Trophoblast cell (in vitro differentiated cells and primary cell): ENCODE measurements at regions not wholly inside any gene's neighbourhood (a gene's known extent, or its start where the extent isn't known, plus 50 kb on each side); places are given as distances from the start of the nearest gene placed in this dataset.
"Not testable (repeated sequence)": the region's sequence is repeated elsewhere in the genome, so short reads cannot be mapped to it uniquely, and the experiment has no call there.

Experiments used
- DNase-seq, 2 donors: peaks; one replicate each; pipeline ENCODE4 v3.0.0-alpha.2; 2016
- H2AFZ ChIP-seq: 2 replicates; pipeline ENCODE4 v1.6.1; 2013; ENCODE audit warnings: low read length, moderate library complexity, mild to moderate bottlenecking; ENCODE audit not compliant: insufficient read depth, poor library complexity
- H2AK5ac ChIP-seq: 2 replicates; pipeline ENCODE4 v1.6.1; 2013; ENCODE audit warnings: mild to moderate bottlenecking, low read length
- H2BK120ac ChIP-seq: 2 replicates; pipeline ENCODE4 v1.6.1; 2013; ENCODE audit warnings: low read length, mild to moderate bottlenecking, moderate library complexity; ENCODE audit not compliant: insufficient read depth, poor library complexity
- H2BK12ac ChIP-seq: 2 replicates; pipeline ENCODE4 v1.6.1; 2013; ENCODE audit warnings: mild to moderate bottlenecking, low read length, moderate library complexity
- H2BK5ac ChIP-seq: 2 replicates; pipeline ENCODE4 v1.6.1; 2013; ENCODE audit warnings: low read length, low read depth, moderate library complexity, mild to moderate bottlenecking; ENCODE audit not compliant: poor library complexity
- H3K14ac ChIP-seq: 2 replicates; pipeline ENCODE4 v1.6.1; 2013; ENCODE audit warnings: mild to moderate bottlenecking, low read length
- H3K18ac ChIP-seq: 2 replicates; pipeline ENCODE4 v1.6.1; 2013; ENCODE audit warnings: mild to moderate bottlenecking, low read length
- H3K23ac ChIP-seq: 2 replicates; pipeline ENCODE4 v1.6.1; 2013; ENCODE audit warnings: low read length
- H3K27ac ChIP-seq: 2 replicates; pipeline ENCODE4 v1.5.1; 2013; ENCODE audit warnings: low read depth, mild to moderate bottlenecking, inconsistent platforms, low read length, moderate library complexity
- H3K27me3 ChIP-seq: 2 replicates; pipeline ENCODE4 v1.6.1; 2013; ENCODE audit warnings: inconsistent platforms, mild to moderate bottlenecking, low read length, moderate library complexity; ENCODE audit not compliant: insufficient read depth
- H3K36me3 ChIP-seq, 2 experiments: 1 replicate in 1 of 2; 2 replicates in 1 of 2; pipeline ENCODE4 v1.6.1; 2013; ENCODE audit warnings: low read length in 2 of 2, mild to moderate bottlenecking in 2 of 2, moderate library complexity in 1 of 2; ENCODE audit not compliant: insufficient read depth in 2 of 2, control insufficient read depth in 1 of 2
- H3K4ac ChIP-seq: 2 replicates; pipeline ENCODE4 v1.6.1; 2013; ENCODE audit warnings: low read depth, mild to moderate bottlenecking, low read length, moderate library complexity
- H3K4me1 ChIP-seq, 2 experiments: 1 replicate in 1 of 2; 2 replicates in 1 of 2; pipeline ENCODE4 v1.6.1; 2013; ENCODE audit warnings: low read length in 2 of 2, mild to moderate bottlenecking in 2 of 2, moderate library complexity in 1 of 2; ENCODE audit not compliant: insufficient read depth in 2 of 2, control insufficient read depth in 1 of 2
- H3K4me2 ChIP-seq: 2 replicates; pipeline ENCODE4 v1.6.1; 2013; ENCODE audit warnings: inconsistent platforms, mild to moderate bottlenecking, low read length, moderate library complexity
- H3K4me3 ChIP-seq: 2 replicates; pipeline ENCODE4 v1.5.1; 2013; ENCODE audit warnings: mild to moderate bottlenecking, low read depth, low read length, inconsistent platforms
- H3K79me1 ChIP-seq: one replicate; pipeline ENCODE4 v1.6.1; 2013; ENCODE audit warnings: low read length
- H3K79me2 ChIP-seq: 2 replicates; pipeline ENCODE4 v1.6.1; 2013; ENCODE audit warnings: low read length, mild to moderate bottlenecking; ENCODE audit not compliant: control insufficient read depth, insufficient read depth, poor library complexity
- H3K9ac ChIP-seq: 2 replicates; pipeline ENCODE4 v1.6.1; 2013; ENCODE audit warnings: mild to moderate bottlenecking, low read length
- H3K9me3 ChIP-seq: 2 replicates; pipeline ENCODE4 v1.6.1; 2013; ENCODE audit warnings: low read depth, mild to moderate bottlenecking, control low read depth, inconsistent platforms, low read length; ENCODE audit not compliant: insufficient read depth
- H4K12ac ChIP-seq: 2 replicates; pipeline ENCODE4 v1.6.1; 2013; ENCODE audit warnings: low read depth, mild to moderate bottlenecking, low read length, moderate library complexity
- H4K8ac ChIP-seq: 2 replicates; pipeline ENCODE4 v1.6.1; 2013; ENCODE audit warnings: low read depth, mild to moderate bottlenecking, low read length, moderate library complexity
- H4K91ac ChIP-seq: one replicate; pipeline ENCODE4 v1.6.1; 2013; ENCODE audit warnings: low read depth, mild to moderate bottlenecking, low read length, moderate library complexity
- WGBS: extraction: QIAGEN DNeasy Blood & Tissue Kit; methylation state at CpG from one replicate; pipeline ENCODE4 v1.1.7; 2013; ENCODE audit warnings: missing lambda C conversion rate; ENCODE audit not compliant: insufficient read length, insufficient coverage; ENCODE audit errors: extremely low coverage; 5-methylcytosine and 5-hydroxymethylcytosine counted together

GRCh38 chr12:73002504-73002903, 730.3 kb downstream of the TRHDE start:
- not testable (repeated sequence) for H2BK5ac ChIP-seq, H3K4ac ChIP-seq, H3K14ac ChIP-seq, H2AK5ac ChIP-seq, H3K4me1 ChIP-seq, H3K9ac ChIP-seq, H3K36me3 ChIP-seq, H2AFZ ChIP-seq, H3K79me1 ChIP-seq, H3K9me3 ChIP-seq, H2BK120ac ChIP-seq, H3K27ac ChIP-seq, H3K23ac ChIP-seq, H4K12ac ChIP-seq, DNase-seq, H4K8ac ChIP-seq, H3K79me2 ChIP-seq, H4K91ac ChIP-seq, H3K18ac ChIP-seq, H3K4me3 ChIP-seq, H3K27me3 ChIP-seq, H3K4me2 ChIP-seq, H2BK12ac ChIP-seq
- WGBS = no CpG with 5 or more reads among the region's 1 CpG

- no CpG with 5 or more reads among the region's 3 CpGs for WGBS
- H3K79me2 ChIP-seq, DNase-seq, H3K27ac ChIP-seq, H3K18ac ChIP-seq, H3K27me3 ChIP-seq, H4K8ac ChIP-seq, H3K4me2 ChIP-seq, H4K91ac ChIP-seq, H3K4me3 ChIP-seq, H3K79me1 ChIP-seq, H2AK5ac ChIP-seq, H2BK12ac ChIP-seq, H4K12ac ChIP-seq, H3K23ac ChIP-seq, H3K14ac ChIP-seq, H2AFZ ChIP-seq, H3K9ac ChIP-seq, H3K4ac ChIP-seq, H3K9me3 ChIP-seq, H2BK5ac ChIP-seq, H2BK120ac ChIP-seq, H3K36me3 ChIP-seq, H3K4me1 ChIP-seq: not testable (repeated sequence)
Measured at GRCh38 chr12:73009138-73009834, 737.1 kb downstream of the TRHDE start.

- Histone ChIP-seq H3K4me1 (no peaks in the 10 kb centered on the region), H3K79me1 (no peaks in the 10 kb centered on the region), H3K18ac (no peak overlapping the region), H2AFZ (no peak overlapping the region), H2BK5ac (no peak overlapping the region), H4K91ac (no peak overlapping the region), H4K8ac (no peak overlapping the region), H3K23ac (no peak overlapping the region), H3K4me2 (no peak overlapping the region), H3K9me3 (no peaks in the 10 kb centered on the region), H3K27ac (no peak overlapping the region), H3K14ac (no peak overlapping the region), H3K27me3 (no peaks in the 10 kb centered on the region), H3K4ac (no peak overlapping the region), H3K9ac (no peak overlapping the region), H3K79me2 (no peaks in the 10 kb centered on the region), H2AK5ac (no peak overlapping the region), H2BK120ac (no peak overlapping the region), H4K12ac (no peak overlapping the region), H2BK12ac (no peak overlapping the region), H3K36me3 (no peaks in the 10 kb centered on the region), H3K4me3 (no peak overlapping the region)
- DNase-seq = no peak
Measured at GRCh38 chr12:73017981-73018380, 745.8 kb downstream of the TRHDE start.

GRCh38 chr12:73053893-73054292, 781.7 kb downstream of the TRHDE start:
- no peak overlapping the region for H2BK120ac ChIP-seq
- no peaks in the 10 kb centered on the region for H3K9me3 ChIP-seq
- no peak overlapping the region for H3K27ac ChIP-seq
- no peak overlapping the region for H3K4me3 ChIP-seq
- H3K4me2 ChIP-seq = no peak overlapping the region
- H4K8ac ChIP-seq = no peak overlapping the region
- no peak overlapping the region for H2BK12ac ChIP-seq
- H3K79me2 ChIP-seq = no peaks in the 10 kb centered on the region
- no peak overlapping the region for H4K91ac ChIP-seq
- WGBS = no CpG with 5 or more reads among the region's 1 CpG
- H3K27me3 ChIP-seq = no peaks in the 10 kb centered on the region
- no peak overlapping the region for H2AFZ ChIP-seq
- no peak for DNase-seq
- no peaks in the 10 kb centered on the region for H3K36me3 ChIP-seq
- H3K14ac ChIP-seq = no peak overlapping the region
- H3K23ac ChIP-seq = no peak overlapping the region
- no peak overlapping the region for H2BK5ac ChIP-seq
- H3K9ac ChIP-seq = no peak overlapping the region
- no peak overlapping the region for H3K4ac ChIP-seq
- no peak overlapping the region for H4K12ac ChIP-seq
- no peak overlapping the region for H3K18ac ChIP-seq
- H3K4me1 ChIP-seq = no peaks in the 10 kb centered on the region
- no peak overlapping the region for H2AK5ac ChIP-seq
- no peaks in the 10 kb centered on the region for H3K79me1 ChIP-seq
